ENCODE measurements at regions not wholly inside any gene's neighbourhood (a gene's known extent, or its start where the extent isn't known, plus 50 kb on each side); places are given as distances from the start of the nearest gene placed in this dataset.
A peak's percentile ranks its signal among the peaks of the same experiment; 100 is the strongest.

DNA sequence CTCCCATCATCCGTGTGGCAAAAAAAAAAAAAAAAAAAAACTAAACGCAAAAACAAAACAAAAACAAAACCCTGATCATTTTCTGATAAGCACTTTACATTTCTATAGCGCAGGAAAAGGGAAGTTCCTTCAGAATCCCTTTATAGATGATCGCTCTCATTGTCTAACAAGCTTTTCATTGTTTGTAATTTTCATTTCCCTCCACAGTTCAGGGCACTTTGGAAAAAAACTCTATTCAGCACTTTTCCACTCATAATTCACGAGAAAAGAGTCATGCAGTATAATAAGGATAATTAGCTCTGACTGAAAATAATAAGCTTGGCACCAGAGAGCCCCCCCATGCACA, 89.4 kb upstream of the ATXN1 start:
- Histone ChIP-seq H3K4me2 (peak overlapping the region in 6 of 11 experiments; percentile 42 to 88 (median 69); a peak in 12 of 22 replicates), H3K9me3 (replicated peaks in 1 of 11) (no peaks in the 10 kb centered on the region), H3K4me3 (no peak overlapping the region; a peak in 1 of 20 replicates), H3K4me1 (peaks cover 0 to 56% (median 29%) of the 10 kb centered on the region in 10 experiments; a peak in 14 of 20 replicates), H3K27ac (peak overlapping the region in 3 of 11 experiments; percentile 27 to 71 (median 63); a peak in 4 of 22 replicates), H3K36me3 (no peaks in the 10 kb centered on the region), H3K9ac (peak overlapping the region in 1 of 11 experiments; percentile 31; a peak in 1 of 22 replicates), H3K27me3 (no peaks in the 10 kb centered on the region), H4K20me1 (no peaks in the 10 kb centered on the region)
- TF ChIP-seq Cebpa-rat (IDR thresholded peaks at IDR 0.05) = no peak

DNA sequence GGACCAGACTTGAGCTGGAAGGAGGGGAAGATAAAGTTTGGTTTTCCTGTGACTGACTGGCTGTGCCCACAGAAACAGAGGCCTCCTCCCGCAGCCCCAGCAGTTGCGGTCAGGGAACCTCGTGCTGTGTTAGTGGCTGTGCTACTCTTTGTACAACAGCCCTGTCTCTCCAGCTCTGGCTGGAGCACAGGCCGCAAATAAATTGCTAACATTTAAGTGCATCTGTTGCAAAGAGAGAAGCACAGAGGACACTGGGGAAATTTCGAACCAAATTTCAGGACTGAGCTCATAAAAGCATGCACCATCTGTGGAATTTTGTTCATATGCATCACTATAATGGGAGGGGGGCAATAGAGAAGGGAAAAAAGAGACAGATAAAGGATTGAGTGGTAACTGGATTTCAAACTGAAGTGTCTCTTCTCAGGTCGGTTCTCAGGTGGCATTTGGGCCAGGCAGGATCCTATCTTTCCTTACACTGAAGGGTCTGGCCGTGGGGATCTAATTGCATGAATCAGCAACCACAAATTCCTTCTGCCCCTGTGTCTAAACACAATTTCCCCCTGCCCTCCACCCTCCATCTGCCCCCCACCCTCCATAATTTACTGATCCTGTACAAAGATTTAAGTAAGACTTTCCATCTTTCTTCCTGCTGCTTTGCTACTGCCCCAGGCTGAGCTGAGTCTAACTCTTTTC, 88.9 kb upstream of the ATXN1 start:
- Histone ChIP-seq H3K27me3 (no peaks in the 10 kb centered on the region), H3K4me2 (peak overlapping the region in 10 of 11 experiments; percentile 12 to 88 (median 52); a peak in 17 of 22 replicates), H3K4me1 (peaks cover 0 to 53% (median 29%) of the 10 kb centered on the region in 10 experiments; a peak in 14 of 20 replicates), H3K27ac (peak overlapping the region in 3 of 11 experiments; percentile 28 to 71 (median 63); a peak in 4 of 22 replicates), H4K20me1 (no peaks in the 10 kb centered on the region), H3K9ac (peak overlapping the region in 1 of 11 experiments; percentile 31; a peak in 2 of 22 replicates), H3K36me3 (no peaks in the 10 kb centered on the region), H3K9me3 (replicated peaks in 1 of 11) (no peaks in the 10 kb centered on the region), H3K4me3 (no peak overlapping the region; a peak in 1 of 20 replicates)
- no peak for TF ChIP-seq Cebpa-rat (IDR thresholded peaks at IDR 0.05)

- Histone ChIP-seq H3K4me3 (no peak overlapping the region), H3K9me3 (replicated peaks in 1 of 11) (no peaks in the 10 kb centered on the region), H3K4me1 (peaks cover 0 to 52% (median 29%) of the 10 kb centered on the region in 10 experiments; a peak in 14 of 20 replicates), H3K36me3 (no peaks in the 10 kb centered on the region), H3K4me2 (peak overlapping the region in 10 of 11 experiments; percentile 12 to 88 (median 52); a peak in 17 of 22 replicates), H3K27me3 (no peaks in the 10 kb centered on the region), H3K9ac (no peak overlapping the region; a peak in 1 of 22 replicates), H3K27ac (peak overlapping the region in 3 of 11 experiments; percentile 28 to 71 (median 63); a peak in 4 of 22 replicates), H4K20me1 (no peaks in the 10 kb centered on the region)
- no peak for TF ChIP-seq Cebpa-rat (IDR thresholded peaks at IDR 0.05)
Observed at GRCh38 chr6:16849280-16849987, 88.2 kb upstream of the ATXN1 start.

DNA sequence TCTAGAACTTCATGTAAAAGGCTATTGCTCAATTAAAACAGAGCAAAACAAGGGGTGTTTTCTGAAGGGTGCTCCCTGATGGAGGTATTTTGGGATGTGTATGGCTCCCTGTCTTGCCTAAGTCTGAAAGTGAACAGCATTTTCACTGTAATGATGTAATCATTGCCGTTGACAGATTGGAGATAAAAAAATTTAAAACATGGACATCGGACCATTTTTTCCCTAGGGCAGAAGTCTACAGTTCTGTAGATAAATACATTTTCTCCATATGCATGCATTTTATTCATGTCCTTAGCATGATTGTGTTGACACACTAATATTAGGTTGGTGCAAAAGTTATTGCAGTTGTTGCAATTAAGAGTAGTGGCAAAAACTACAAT, 85.1 kb upstream of the ATXN1 start:
- Histone ChIP-seq H3K9ac (no peak overlapping the region), H3K4me3 (no peak overlapping the region), H3K36me3 (no peaks in the 10 kb centered on the region), H3K9me3 (replicated peaks in 1 of 11) (no peaks in the 10 kb centered on the region), H3K27ac (no peak overlapping the region), H3K4me2 (no peak overlapping the region), H3K27me3 (no peaks in the 10 kb centered on the region), H4K20me1 (no peaks in the 10 kb centered on the region), H3K4me1 (peaks cover 0 to 35% (median 21%) of the 10 kb centered on the region in 10 experiments; a peak in 14 of 20 replicates)
- TF ChIP-seq Cebpa-rat (IDR thresholded peaks at IDR 0.05) = no peak

DNA sequence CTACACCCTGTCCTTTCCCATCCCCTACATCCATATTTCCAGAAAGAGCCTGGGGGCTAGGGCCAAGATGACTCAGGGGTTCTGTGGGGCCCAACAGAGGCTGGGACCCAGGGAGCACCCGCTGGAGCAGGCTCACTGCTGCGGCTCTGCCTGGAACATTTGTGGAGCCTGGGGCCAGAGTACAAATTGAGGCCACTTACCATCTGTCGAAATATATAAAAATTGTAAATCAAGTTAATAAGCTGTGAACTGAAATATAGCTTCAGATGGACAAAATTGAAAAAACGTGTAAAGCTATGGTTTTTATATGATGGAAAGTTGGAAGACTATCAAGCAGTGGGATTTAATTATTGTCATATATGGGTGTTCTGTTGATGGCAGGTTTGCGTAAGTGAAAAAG, 82.9 kb upstream of the ATXN1 start:
- H3K27ac ChIP-seq = no peak overlapping the region
- no peaks in the 10 kb centered on the region for H3K9me3 ChIP-seq (replicated peaks in 1 of 11)
- H3K36me3 ChIP-seq = no peaks in the 10 kb centered on the region
- no peak overlapping the region for H3K9ac ChIP-seq
- H4K20me1 ChIP-seq = no peaks in the 10 kb centered on the region
- H3K4me1 ChIP-seq = peaks cover 0 to 21% (median 2%) of the 10 kb centered on the region in 10 experiments; a peak in 12 of 20 replicates
- H3K27me3 ChIP-seq = no peaks in the 10 kb centered on the region
- no peak for TF ChIP-seq Cebpa-rat (IDR thresholded peaks at IDR 0.05)
- no peak overlapping the region for H3K4me2 ChIP-seq
- H3K4me3 ChIP-seq = no peak overlapping the region

DNA sequence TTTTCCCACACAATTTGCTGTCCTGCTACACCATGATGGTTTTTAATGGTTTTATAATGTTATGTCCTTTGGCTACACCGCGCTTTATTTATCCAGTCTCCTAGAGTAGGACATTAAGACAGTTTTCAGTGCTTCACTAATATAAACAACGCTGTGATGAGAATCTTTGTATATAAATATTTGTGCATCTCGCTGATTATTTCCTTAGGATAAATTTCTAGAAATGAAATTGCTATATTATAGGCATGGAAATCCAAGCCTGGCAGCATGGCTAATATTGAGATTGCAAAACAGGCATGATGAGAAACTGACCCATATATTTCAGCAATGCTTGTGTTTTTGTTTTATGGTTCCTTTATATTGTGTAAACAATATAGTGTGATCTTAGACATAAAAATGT, 81.4 kb upstream of the ATXN1 start:
- no peak for TF ChIP-seq Cebpa-rat (IDR thresholded peaks at IDR 0.05)
- Histone ChIP-seq H3K4me3 (no peak overlapping the region), H3K4me2 (no peak overlapping the region), H3K27ac (no peak overlapping the region), H4K20me1 (no peaks in the 10 kb centered on the region), H3K9ac (no peak overlapping the region), H3K36me3 (no peaks in the 10 kb centered on the region), H3K27me3 (no peaks in the 10 kb centered on the region), H3K4me1 (peaks cover 3 to 16% (median 5%) of the 10 kb centered on the region in 10 experiments; a peak in 13 of 20 replicates), H3K9me3 (replicated peaks in 1 of 11) (no peaks in the 10 kb centered on the region)

GRCh38 chr6:16841241-16841640, 80.0 kb upstream of the ATXN1 start:
- Histone ChIP-seq H3K4me1 (peaks cover 13 to 30% (median 20%) of the 10 kb centered on the region in 10 experiments), H3K36me3 (no peaks in the 10 kb centered on the region), H3K9me3 (replicated peaks in 1 of 11) (no peaks in the 10 kb centered on the region), H3K4me2 (no peak overlapping the region), H3K27me3 (no peaks in the 10 kb centered on the region), H3K9ac (no peak overlapping the region), H3K27ac (no peak overlapping the region), H3K4me3 (no peak overlapping the region), H4K20me1 (no peaks in the 10 kb centered on the region)
- TF ChIP-seq Cebpa-rat (IDR thresholded peaks at IDR 0.05) = no peak

- Histone ChIP-seq H3K4me1 (peaks cover 18 to 35% (median 25%) of the 10 kb centered on the region in 10 experiments), H3K4me3 (no peak overlapping the region), H3K9me3 (replicated peaks in 1 of 11) (no peaks in the 10 kb centered on the region), H3K4me2 (peak overlapping the region in 1 of 11 experiments; percentile 34; a peak in 3 of 22 replicates), H3K27me3 (no peaks in the 10 kb centered on the region), H4K20me1 (no peaks in the 10 kb centered on the region), H3K9ac (no peak overlapping the region), H3K27ac (no peak overlapping the region), H3K36me3 (no peaks in the 10 kb centered on the region)
- TF ChIP-seq Cebpa-rat (IDR thresholded peaks at IDR 0.05) = no peak
Observed at GRCh38 chr6:16840725-16841124, 79.5 kb upstream of the ATXN1 start.

GRCh38 chr6:16840291-16840690, 79.0 kb upstream of the ATXN1 start:
- Histone ChIP-seq H3K4me1 (peaks cover 19 to 36% (median 27%) of the 10 kb centered on the region in 10 experiments), H3K4me2 (peak overlapping the region in 1 of 11 experiments; percentile 34; a peak in 2 of 22 replicates), H3K27me3 (no peaks in the 10 kb centered on the region), H4K20me1 (no peaks in the 10 kb centered on the region), H3K36me3 (no peaks in the 10 kb centered on the region), H3K9me3 (replicated peaks in 1 of 11) (no peaks in the 10 kb centered on the region), H3K4me3 (no peak overlapping the region), H3K9ac (no peak overlapping the region), H3K27ac (no peak overlapping the region)
- TF ChIP-seq Cebpa-rat (IDR thresholded peaks at IDR 0.05) = no peak

Measured in BLaER1 treated with 17β-estradiol and CSF1 and Interleukin-3, amounts not matched to agents 10 nM and 100 nM (cell line).